A549 (cell line): ENCODE measurements at regions not wholly inside any gene's neighbourhood (a gene's known extent, or its start where the extent isn't known, plus 50 kb on each side); places are given as distances from the start of the nearest gene placed in this dataset.

Experiments
- CBX2 ChIP-seq: fragments of 200-600 bp; sonication (generic); IDR thresholded peaks from 2 replicates; pipeline ENCODE4 v1.6.1; 2016; ENCODE audit warnings: low read depth, mild to moderate bottlenecking, borderline replicate concordance
- CEBPB ChIP-seq, 2 experiments: fragments of >200 bp in 1 of 2; sonication (Bioruptor Twin) in 1 of 2; formaldehyde crosslinking in 1 of 2; IDR thresholded peaks; 2 replicates each; pipeline ENCODE4 v1.6.1; 2012 to 2016
- CHD2 ChIP-seq: fragments of 150-350 bp; IDR thresholded peaks from 2 replicates; pipeline ENCODE4 v1.6.1; 2014; ENCODE audit warnings: low read length; ENCODE audit not compliant: partially characterized antibody
- CHD4 ChIP-seq: fragments of 200-600 bp; sonication (generic); IDR thresholded peaks from 2 replicates; pipeline ENCODE4 v1.6.1; 2016; ENCODE audit warnings: antibody characterized with exemption, mild to moderate bottlenecking, borderline replicate concordance
- CTCF ChIP-seq: fragments of >200 bp; sonication (Bioruptor Twin); formaldehyde crosslinking; IDR thresholded peaks from 3 replicates; pipeline ENCODE4 v1.5.1; 2016
- E2F6 ChIP-seq: IDR thresholded peaks from 2 replicates; pipeline ENCODE4 v1.6.1; 2012; ENCODE audit warnings: low read depth, borderline replicate concordance
- EP300 ChIP-seq, 2 experiments: fragments of >200 bp; sonication (Bioruptor Twin); formaldehyde crosslinking; IDR thresholded peaks; 2 replicates in 1 of 2; 3 replicates in 1 of 2; pipeline ENCODE4 v1.6.1; 2016 to 2017
- FOSL2 ChIP-seq, 2 experiments: fragments of 450-650 bp in 1 of 2; fragments of >200 bp in 1 of 2; sonication (Bioruptor Twin) in 1 of 2; formaldehyde crosslinking; IDR thresholded peaks; 2 replicates each; pipeline versions ENCODE4 v1.5.0 to v1.6.1; 2016 to 2020; ENCODE audit warnings: mild to moderate bottlenecking in 1 of 2, moderate library complexity in 1 of 2
- JUNB ChIP-seq: fragments of >200 bp; sonication (Bioruptor Twin); formaldehyde crosslinking; IDR thresholded peaks from 2 replicates; pipeline ENCODE4 v1.6.1; 2016
- POLR2A ChIP-seq: IDR thresholded peaks from 2 replicates; pipeline ENCODE4 v1.6.1; 2012; ENCODE audit warnings: mild to moderate bottlenecking, low read length
- TP53 ChIP-seq: fragments of 250-450 bp; sonication (Bioruptor Pico); IDR thresholded peaks from 2 replicates; pipeline ENCODE4 v1.5.0; 2021; ENCODE audit warnings: mild to moderate bottlenecking, moderate library complexity
- USF2 ChIP-seq: fragments of 450-650 bp; IDR thresholded peaks from 2 replicates; pipeline ENCODE4 v1.6.1; 2014; ENCODE audit warnings: antibody characterized with exemption
- ZFP36 ChIP-seq: fragments of 450-650 bp; IDR thresholded peaks from 2 replicates; pipeline ENCODE4 v1.6.1; 2014; ENCODE audit warnings: borderline replicate concordance; ENCODE audit not compliant: partially characterized antibody
- TF ChIP-seq, protein P1 (sequence below): IDR thresholded peaks from 2 replicates; pipeline ENCODE4 v1.6.1; 2012

GRCh38 chr2:19710230-19710629 lies 191.6 kb downstream of the TTC32 start:
- TF ChIP-seq EP300 (IDR thresholded peaks at IDR 0.05) (no peak), USF2 (no peak), TP53 (CRISPR knock-in tag) (no peak), CTCF (no peak; the same call in 2 of the 3 replicates), JUNB (no peak), FOSL2 (IDR thresholded peaks at IDR 0.05) (no peak), FOSL2 (CRISPR knock-in tag; IDR thresholded peaks at IDR 0.05) (no peak), CHD4 (no peak), POLR2A (no peak), E2F6 (no peak), ZFP36 (no peak), CEBPB (IDR thresholded peaks at IDR 0.05) (no peak), CBX2 (no peak), CHD2 (no peak)
- TF ChIP-seq, protein P1, sequence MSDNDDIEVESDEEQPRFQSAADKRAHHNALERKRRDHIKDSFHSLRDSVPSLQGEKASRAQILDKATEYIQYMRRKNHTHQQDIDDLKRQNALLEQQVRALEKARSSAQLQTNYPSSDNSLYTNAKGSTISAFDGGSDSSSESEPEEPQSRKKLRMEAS: no peak
